CD14-positive monocyte (primary cell): ENCODE measurements at regions not wholly inside any gene's neighbourhood (a gene's known extent, or its start where the extent isn't known, plus 50 kb on each side); places are given as distances from the start of the nearest gene placed in this dataset.

Source experiments
- DNase-seq, 3 donors: peaks; one replicate each; pipeline ENCODE4 v3.0.0-alpha.2; 2011 to 2022
- H2AFZ ChIP-seq: 2 replicates; pipeline ENCODE4 v1.6.0; 2012; ENCODE audit warnings: mild to moderate bottlenecking, low read depth, low read length, inconsistent platforms; ENCODE audit not compliant: insufficient read depth, poor library complexity, severe bottlenecking
- H3K27ac ChIP-seq, 2 donors: 1 replicate in 1 of 2; 2 replicates in 1 of 2; pipeline ENCODE4 v1.5.1; 2012 to 2013; ENCODE audit warnings: low read length in 2 of 2, control low read depth in 1 of 2, inconsistent platforms in 1 of 2, low read depth in 1 of 2, mild to moderate bottlenecking in 1 of 2
- H3K27me3 ChIP-seq, 2 donors: one replicate each; pipeline versions ENCODE4 v1.6.0 to v1.6.1; 2011 to 2013; ENCODE audit warnings: low read length in 2 of 2; ENCODE audit not compliant: control insufficient read depth in 2 of 2, insufficient read depth in 2 of 2
- H3K36me3 ChIP-seq, 2 donors: replicated peaks in 1 of 2; 1 replicate in 1 of 2; 2 replicates in 1 of 2; pipeline versions ENCODE4 v1.5.1 to v1.6.1; 2012 to 2013; ENCODE audit warnings: low read length in 2 of 2, control low read depth in 1 of 2, inconsistent platforms in 1 of 2, mild to moderate bottlenecking in 1 of 2; ENCODE audit not compliant: insufficient read depth in 2 of 2, control insufficient read depth in 1 of 2
- H3K4me1 ChIP-seq, 2 donors: 1 replicate in 1 of 2; 2 replicates in 1 of 2; pipeline versions ENCODE4 v1.5.1 to v1.6.1; 2012 to 2013; ENCODE audit warnings: low read length in 2 of 2, control low read depth in 1 of 2, inconsistent platforms in 1 of 2, mild to moderate bottlenecking in 1 of 2, moderate library complexity in 1 of 2; ENCODE audit not compliant: insufficient read depth in 2 of 2, control insufficient read depth in 1 of 2
- H3K4me2 ChIP-seq: replicated peaks from 2 replicates; pipeline ENCODE3; 2012; ENCODE audit warnings: low read length, moderate library complexity, mild to moderate bottlenecking; ENCODE audit not compliant: poor library complexity, severe bottlenecking; ENCODE audit errors: extremely low read depth
- H3K4me3 ChIP-seq, 3 experiments: fragments of 200-600 bp in 1 of 3; sonication (generic) in 1 of 3; replicated peaks in 1 of 3; 1 replicate in 2 of 3; 2 replicates in 1 of 3; pipeline ENCODE4 v1.5.1; 2011 to 2013; ENCODE audit warnings: low read length in 3 of 3, mild to moderate bottlenecking in 3 of 3, control low read depth in 2 of 3, low read depth in 2 of 3, inconsistent platforms in 1 of 3, moderate library complexity in 1 of 3
- H3K79me2 ChIP-seq: 2 replicates; pipeline ENCODE4 v1.6.0; 2012; ENCODE audit warnings: mild to moderate bottlenecking, control low read depth, inconsistent platforms, low read length, moderate library complexity; ENCODE audit not compliant: insufficient read depth
- H3K9ac ChIP-seq: 2 replicates; pipeline ENCODE4 v1.6.0; 2017; ENCODE audit warnings: low read length, mild to moderate bottlenecking; ENCODE audit not compliant: insufficient read depth, poor library complexity, severe bottlenecking
- H3K9me3 ChIP-seq, 2 donors: replicated peaks in 1 of 2; 1 replicate in 1 of 2; 2 replicates in 1 of 2; pipeline versions ENCODE4 v1.5.1 to v1.6.1; 2012 to 2013; ENCODE audit warnings: low read length in 2 of 2, control low read depth in 1 of 2; ENCODE audit not compliant: control insufficient read depth in 1 of 2, insufficient read depth in 1 of 2
- H4K20me1 ChIP-seq: 2 replicates; pipeline ENCODE4 v1.6.0; 2012; ENCODE audit warnings: mild to moderate bottlenecking, low read length, control low read depth, moderate library complexity; ENCODE audit not compliant: insufficient read depth
- H3K27ac Mint-ChIP-seq, 7 donors: one replicate each; pipeline ENCODE4 v1.8.0; 2020; ENCODE audit warnings: mild to moderate bottlenecking in 7 of 7, mixed read lengths in 7 of 7, moderate library complexity in 6 of 7, inconsistent platforms in 2 of 7
- H3K27me3 Mint-ChIP-seq, 3 donors: one replicate each; pipeline ENCODE4 v1.8.0; 2021 to 2022; ENCODE audit warnings: low read depth in 3 of 3, mild to moderate bottlenecking in 3 of 3, mixed read lengths in 3 of 3, moderate library complexity in 3 of 3, inconsistent platforms in 1 of 3
- H3K36me3 Mint-ChIP-seq, 2 donors: one replicate each; pipeline ENCODE4 v1.8.0; 2020; ENCODE audit warnings: mixed read lengths in 2 of 2, inconsistent platforms in 1 of 2, mild to moderate bottlenecking in 1 of 2
- H3K4me1 Mint-ChIP-seq: one replicate; pipeline ENCODE4 v1.8.0; 2020; ENCODE audit warnings: mild to moderate bottlenecking, mixed read lengths
- H3K4me3 Mint-ChIP-seq, 2 donors: one replicate each; pipeline ENCODE4 v1.8.0; 2020; ENCODE audit warnings: mild to moderate bottlenecking in 2 of 2, mixed read lengths in 2 of 2, moderate library complexity in 1 of 2
- H3K9me3 Mint-ChIP-seq, 7 donors: one replicate each; pipeline ENCODE4 v1.8.0; 2020 to 2022; ENCODE audit warnings: mixed read lengths in 7 of 7, mild to moderate bottlenecking in 6 of 7, moderate library complexity in 6 of 7, inconsistent platforms in 2 of 7
- CTCF ChIP-seq: fragments of 200-600 bp; IDR thresholded peaks from one replicate; pipeline ENCODE4 v1.8.0; 2022; ENCODE audit warnings: antibody characterized with exemption, mild to moderate bottlenecking
- WGBS: methylation state at CpG from one replicate; pipeline ENCODE4 v1.1.5; 2013; ENCODE audit warnings: missing lambda C conversion rate; ENCODE audit not compliant: insufficient coverage; 5-methylcytosine and 5-hydroxymethylcytosine counted together
- intact Hi-C, 2 donors: fragments of 100-400 bp; cut with micrococcal nuclease; formaldehyde crosslinking; loops; one replicate each; pipeline versions ENCODE4 v1.15.0 to v1.15.1; 2023

GRCh38 chr16:65827231-65827630, 539.3 kb upstream of the CDH5 start:
- intact Hi-C loops = no loop called here
- H3K4me3 ChIP-seq = no peak overlapping the region
- no peak overlapping the region for H3K9ac ChIP-seq
- H3K79me2 ChIP-seq = no peaks in the 10 kb centered on the region
- no CpG with 5 or more reads among the region's 2 CpGs for WGBS
- no peak for TF ChIP-seq CTCF
- DNase-seq = no peak
- no peak overlapping the region for H2AFZ ChIP-seq
- Mint-ChIP-seq H3K27me3 (peaks cover 0 to 3% (median 0%) of the 10 kb centered on the region in 3 donors), H3K9me3 (peaks cover 0 to 11% (median 5%) of the 10 kb centered on the region in 7 donors), H3K4me3 (no peak overlapping the region), H3K4me1 (no peaks in the 10 kb centered on the region), H3K27ac (no peak overlapping the region), H3K36me3 (no peaks in the 10 kb centered on the region)
- H4K20me1 ChIP-seq = no peaks in the 10 kb centered on the region
- no peaks in the 10 kb centered on the region for H3K27me3 ChIP-seq
- H3K27ac ChIP-seq = no peak overlapping the region
- no peaks in the 10 kb centered on the region for H3K4me1 ChIP-seq
- H3K36me3 ChIP-seq = no peaks in the 10 kb centered on the region
- H3K4me2 ChIP-seq = no peak overlapping the region
- H3K9me3 ChIP-seq = no peaks in the 10 kb centered on the region

- intact Hi-C loops = no loop called here
- Mint-ChIP-seq H3K9me3 (peaks cover 0 to 13% (median 4%) of the 10 kb centered on the region in 7 donors), H3K4me3 (no peak overlapping the region), H3K36me3 (no peaks in the 10 kb centered on the region), H3K27ac (no peak overlapping the region), H3K4me1 (no peaks in the 10 kb centered on the region), H3K27me3 (peaks cover 0 to 3% (median 3%) of the 10 kb centered on the region in 3 donors)
- TF ChIP-seq CTCF = no peak
- Histone ChIP-seq H2AFZ (no peak overlapping the region), H3K4me3 (no peak overlapping the region), H3K27ac (no peak overlapping the region), H3K36me3 (no peaks in the 10 kb centered on the region), H4K20me1 (no peaks in the 10 kb centered on the region), H3K9ac (no peak overlapping the region), H3K4me2 (no peak overlapping the region), H3K27me3 (no peaks in the 10 kb centered on the region), H3K79me2 (no peaks in the 10 kb centered on the region), H3K4me1 (no peaks in the 10 kb centered on the region), H3K9me3 (no peaks in the 10 kb centered on the region)
- 76% methylated on average over 7 of the region's 8 CpGs for WGBS
- no peak for DNase-seq
Measured at GRCh38 chr16:65825191-65825856, 541.2 kb upstream of the CDH5 start.
